ENCODE measurements at regions not wholly inside any gene's neighbourhood (a gene's known extent, or its start where the extent isn't known, plus 50 kb on each side); places are given as distances from the start of the nearest gene placed in this dataset.
"Not testable (repeated sequence)": the region's sequence is repeated elsewhere in the genome, so short reads cannot be mapped to it uniquely, and the experiment has no call there.

- DNase-seq = no peak
Observed at GRCh38 chrX:102784550-102784949, 64.0 kb downstream of the GPRASP3 start.

GRCh38 chrX:102787283-102787682 lies 66.7 kb downstream of the GPRASP3 start:
- no peak for DNase-seq

GRCh38 chrX:102808336-102808735 lies 87.8 kb downstream of the GPRASP3 start:
- DNase-seq = no peak

- DNase-seq = not testable (repeated sequence)
Observed at GRCh38 chrX:102818269-102818668, 97.7 kb downstream of the GPRASP3 start.

GRCh38 chrX:102832661-102833060 lies 104.4 kb upstream of the RAB40AL start:
- no peak for DNase-seq

GRCh38 chrX:102833136-102833535 lies 103.9 kb upstream of the RAB40AL start:
- DNase-seq = no peak

GRCh38 chrX:102835504-102836146 lies 101.4 kb upstream of the RAB40AL start:
- peak; percentile 1 for DNase-seq

GRCh38 chrX:102837847-102838246 lies 99.2 kb upstream of the RAB40AL start:
- DNase-seq = no peak

GRCh38 chrX:102840871-102841705 lies 96.0 kb upstream of the RAB40AL start:
- no peak for DNase-seq

GRCh38 chrX:102841706-102842003 lies 95.4 kb upstream of the RAB40AL start:
- no peak for DNase-seq

GRCh38 chrX:102845020-102845419 lies 92.1 kb upstream of the RAB40AL start:
- no peak for DNase-seq

GRCh38 chrX:102846544-102847236 lies 90.4 kb upstream of the RAB40AL start:
- no peak for DNase-seq

GRCh38 chrX:102847362-102847761 lies 89.7 kb upstream of the RAB40AL start:
- no peak for DNase-seq

GRCh38 chrX:102849396-102849795 lies 87.7 kb upstream of the RAB40AL start:
- DNase-seq = no peak

- DNase-seq = not testable (repeated sequence)
Observed at GRCh38 chrX:102858826-102859549, 78.1 kb upstream of the RAB40AL start.

- DNase-seq = no peak
Observed at GRCh38 chrX:102859550-102859871, 77.6 kb upstream of the RAB40AL start.

- DNase-seq = no peak
Observed at GRCh38 chrX:102860235-102860634, 76.8 kb upstream of the RAB40AL start.

GRCh38 chrX:102863735-102864134 lies 73.3 kb upstream of the RAB40AL start:
- peak; percentile 78 for DNase-seq

GRCh38 chrX:102866981-102867656 lies 70.0 kb upstream of the RAB40AL start:
- no peak for DNase-seq

GRCh38 chrX:102883491-102883890 lies 53.6 kb upstream of the RAB40AL start:
- no peak for DNase-seq
